ENCODE measurements at regions not wholly inside any gene's neighbourhood (a gene's known extent, or its start where the extent isn't known, plus 50 kb on each side); places are given as distances from the start of the nearest gene placed in this dataset.

DNA sequence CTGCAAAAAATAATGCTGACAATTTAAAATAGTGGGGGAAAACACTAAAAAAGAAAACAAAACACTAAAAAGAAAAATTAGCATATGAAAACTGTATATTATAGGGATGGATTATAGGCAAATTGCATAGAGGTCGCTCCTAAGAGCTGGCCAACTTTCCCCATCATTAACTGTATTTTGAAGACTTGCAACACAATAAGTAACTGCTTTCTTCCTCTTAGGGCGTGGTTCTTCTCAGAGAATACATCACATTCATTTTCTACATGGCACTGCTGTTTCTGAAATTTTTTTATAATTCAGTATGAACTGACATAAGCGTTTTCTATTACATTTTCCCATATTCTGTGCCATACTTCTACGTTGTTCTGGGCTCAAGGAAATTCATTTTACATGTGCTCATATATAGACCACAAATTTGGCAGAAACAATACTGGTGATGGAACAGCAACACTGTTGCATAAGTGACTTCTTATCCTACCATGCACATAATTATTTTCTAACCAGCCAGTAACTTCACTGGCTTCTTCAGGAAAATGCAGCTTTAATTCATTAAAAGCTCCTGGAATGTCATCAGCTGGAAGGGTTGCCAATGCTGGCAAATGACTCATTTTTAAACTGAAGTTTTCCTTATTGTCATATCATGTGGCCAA is 171.2 kb upstream of the DMAC1 start:
- Histone ChIP-seq H3K4me2 (no peak overlapping the region), H3K9me3 (ENCODE audit: low read depth) (no peaks in the 10 kb centered on the region), H3K36me3 (no peaks in the 10 kb centered on the region), H3F3A (ENCODE audit: low read depth) (no peaks in the 10 kb centered on the region), H2AFZ (replicated peaks) (no peak overlapping the region), H3K9ac (no peak overlapping the region), H3K4me1 (no peaks in the 10 kb centered on the region), H4K20me1 (ENCODE audit: low read depth) (no peaks in the 10 kb centered on the region), H3K27ac (no peak overlapping the region), H3K79me2 (ENCODE audit: low read depth) (no peaks in the 10 kb centered on the region), H3K27me3 (no peaks in the 10 kb centered on the region), H3K4me3 (no peak overlapping the region)
- Mint-ChIP-seq H3K36me3 (no peaks in the 10 kb centered on the region), H3K4me3 (no peak overlapping the region), H3K27me3 (ENCODE audit: insufficient read depth, low read depth) (no peaks in the 10 kb centered on the region), H3K9me3 (no peaks in the 10 kb centered on the region), H3K27ac (no peak overlapping the region), H3K4me1 (no peaks in the 10 kb centered on the region)
- DNase-seq (ENCODE audit: low spot score), result no peak
- no peak for TF ChIP-seq EZH2phosphoT487 (IDR thresholded peaks at IDR 0.05)
- TF ChIP-seq EZH2 (IDR thresholded peaks at IDR 0.05), result no peak
- TF ChIP-seq, protein P1, sequence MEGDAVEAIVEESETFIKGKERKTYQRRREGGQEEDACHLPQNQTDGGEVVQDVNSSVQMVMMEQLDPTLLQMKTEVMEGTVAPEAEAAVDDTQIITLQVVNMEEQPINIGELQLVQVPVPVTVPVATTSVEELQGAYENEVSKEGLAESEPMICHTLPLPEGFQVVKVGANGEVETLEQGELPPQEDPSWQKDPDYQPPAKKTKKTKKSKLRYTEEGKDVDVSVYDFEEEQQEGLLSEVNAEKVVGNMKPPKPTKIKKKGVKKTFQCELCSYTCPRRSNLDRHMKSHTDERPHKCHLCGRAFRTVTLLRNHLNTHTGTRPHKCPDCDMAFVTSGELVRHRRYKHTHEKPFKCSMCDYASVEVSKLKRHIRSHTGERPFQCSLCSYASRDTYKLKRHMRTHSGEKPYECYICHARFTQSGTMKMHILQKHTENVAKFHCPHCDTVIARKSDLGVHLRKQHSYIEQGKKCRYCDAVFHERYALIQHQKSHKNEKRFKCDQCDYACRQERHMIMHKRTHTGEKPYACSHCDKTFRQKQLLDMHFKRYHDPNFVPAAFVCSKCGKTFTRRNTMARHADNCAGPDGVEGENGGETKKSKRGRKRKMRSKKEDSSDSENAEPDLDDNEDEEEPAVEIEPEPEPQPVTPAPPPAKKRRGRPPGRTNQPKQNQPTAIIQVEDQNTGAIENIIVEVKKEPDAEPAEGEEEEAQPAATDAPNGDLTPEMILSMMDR (IDR thresholded peaks at IDR 0.05), result no peak

DNA sequence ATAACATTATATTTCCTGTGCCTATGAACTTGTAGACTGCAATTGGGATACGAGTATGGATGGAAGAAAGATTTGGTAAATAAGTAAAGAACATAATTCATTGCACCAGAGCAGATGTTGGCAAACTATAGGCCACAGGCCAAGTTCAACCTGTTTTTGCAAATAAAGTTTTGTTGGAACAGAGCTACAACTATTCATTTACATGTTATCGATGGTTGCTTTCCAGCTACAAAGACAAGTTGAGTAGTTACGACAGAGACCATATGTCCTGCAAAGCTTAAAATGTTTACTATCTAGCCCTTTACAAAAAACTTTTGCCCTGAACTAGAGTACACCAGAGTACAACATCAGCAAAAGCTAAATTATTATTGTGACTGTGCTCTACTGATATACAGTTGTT is 169.1 kb upstream of the DMAC1 start:
- Mint-ChIP-seq H3K9me3 (no peaks in the 10 kb centered on the region), H3K36me3 (peaks cover under 1% of the 10 kb centered on the region), H3K27me3 (ENCODE audit: insufficient read depth, low read depth) (no peaks in the 10 kb centered on the region), H3K27ac (no peak overlapping the region), H3K4me3 (no peak overlapping the region), H3K4me1 (no peaks in the 10 kb centered on the region)
- H3F3A ChIP-seq (ENCODE audit: low read depth), result no peaks in the 10 kb centered on the region
- no peak overlapping the region for H3K4me3 ChIP-seq
- no peak for DNase-seq (ENCODE audit: low spot score)
- H3K4me2 ChIP-seq, result no peak overlapping the region
- TF ChIP-seq, protein P1 (IDR thresholded peaks at IDR 0.05), result no peak
- TF ChIP-seq EZH2phosphoT487 (IDR thresholded peaks at IDR 0.05), result no peak
- TF ChIP-seq EZH2 (IDR thresholded peaks at IDR 0.05), result no peak
- no peaks in the 10 kb centered on the region for H3K27me3 ChIP-seq
- no peaks in the 10 kb centered on the region for H3K9me3 ChIP-seq (ENCODE audit: low read depth)
- H3K9ac ChIP-seq, result no peak overlapping the region
- no peak overlapping the region for H3K27ac ChIP-seq
- H4K20me1 ChIP-seq (ENCODE audit: low read depth), result no peaks in the 10 kb centered on the region
- H2AFZ ChIP-seq (replicated peaks), result no peak overlapping the region
- no peaks in the 10 kb centered on the region for H3K4me1 ChIP-seq
- H3K79me2 ChIP-seq (ENCODE audit: low read depth), result no peaks in the 10 kb centered on the region
- no peaks in the 10 kb centered on the region for H3K36me3 ChIP-seq

DNA sequence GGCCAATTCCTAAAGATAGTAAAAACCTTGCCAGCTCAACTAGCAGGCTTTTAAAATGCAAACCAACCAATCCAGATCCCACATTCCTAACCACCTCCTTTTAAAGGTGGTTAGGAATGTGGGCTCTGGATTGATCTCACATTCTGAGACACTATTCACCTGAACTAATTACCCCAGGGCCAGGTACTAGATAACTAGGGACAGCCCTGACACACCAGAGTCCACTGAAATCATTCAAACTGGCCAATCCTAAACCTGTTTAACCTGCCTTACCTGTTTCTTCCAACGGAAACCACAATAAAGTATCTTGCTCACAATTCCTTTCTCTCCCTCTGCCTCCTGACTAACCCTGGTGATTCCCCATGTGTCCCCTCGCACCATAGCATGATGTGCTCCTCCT is 168.3 kb upstream of the DMAC1 start:
- H3K4me3 Mint-ChIP-seq, result no peak overlapping the region
- H3K27me3 Mint-ChIP-seq (ENCODE audit: insufficient read depth, low read depth), result no peaks in the 10 kb centered on the region
- H3K4me3 ChIP-seq, result no peak overlapping the region
- no peaks in the 10 kb centered on the region for H3K4me1 ChIP-seq
- no peak overlapping the region for H3K27ac ChIP-seq
- H3K4me1 Mint-ChIP-seq, result peaks cover under 1% of the 10 kb centered on the region
- peaks cover 3% of the 10 kb centered on the region for H3K36me3 Mint-ChIP-seq
- no peaks in the 10 kb centered on the region for H3K36me3 ChIP-seq
- no peak overlapping the region for H3K4me2 ChIP-seq
- H3K27ac Mint-ChIP-seq, result no peak overlapping the region
- H3K9me3 Mint-ChIP-seq, result no peaks in the 10 kb centered on the region
- no peak overlapping the region for H2AFZ ChIP-seq (replicated peaks)
- H3K9me3 ChIP-seq (ENCODE audit: low read depth), result no peaks in the 10 kb centered on the region
- no peaks in the 10 kb centered on the region for H3K27me3 ChIP-seq
- no peak for DNase-seq (ENCODE audit: low spot score)
- no peak overlapping the region for H3K9ac ChIP-seq
- no peaks in the 10 kb centered on the region for H4K20me1 ChIP-seq (ENCODE audit: low read depth)
- TF ChIP-seq EZH2phosphoT487 (IDR thresholded peaks at IDR 0.05) (no peak), EZH2 (IDR thresholded peaks at IDR 0.05) (no peak)
- TF ChIP-seq, protein P1 (IDR thresholded peaks at IDR 0.05), result no peak
- no peaks in the 10 kb centered on the region for H3K79me2 ChIP-seq (ENCODE audit: low read depth)
- H3F3A ChIP-seq (ENCODE audit: low read depth), result no peaks in the 10 kb centered on the region
